ENCODE measurements at regions not wholly inside any gene's neighbourhood (a gene's known extent, or its start where the extent isn't known, plus 50 kb on each side); places are given as distances from the start of the nearest gene placed in this dataset.
A peak's percentile ranks its signal among the peaks of the same experiment; 100 is the strongest.
"Not testable (repeated sequence)": the region's sequence is repeated elsewhere in the genome, so short reads cannot be mapped to it uniquely, and the experiment has no call there.

- no peak for DNase-seq (ENCODE audit: low read depth)
- H3K4me3 ChIP-seq (ENCODE audit: low read depth, low read length) = no peak overlapping the region
- TF ChIP-seq CTCF (IDR thresholded peaks at IDR 0.05; ENCODE audit: insufficient read depth, low read depth, low read length) = no peak
Observed at GRCh38 chrX:140087875-140088274, 122.6 kb upstream of the CXorf66 start.

- no peak for TF ChIP-seq CTCF (IDR thresholded peaks at IDR 0.05; ENCODE audit: insufficient read depth, low read depth, low read length)
- H3K4me3 ChIP-seq (ENCODE audit: low read depth, low read length) = no peak overlapping the region
- no peak for DNase-seq (ENCODE audit: low read depth)
Observed at GRCh38 chrX:140086691-140087090, 121.4 kb upstream of the CXorf66 start.

GRCh38 chrX:140074851-140075250 lies 109.5 kb upstream of the CXorf66 start:
- DNase-seq (ENCODE audit: low read depth); H3K4me3 ChIP-seq (ENCODE audit: low read depth, low read length): not testable (repeated sequence)

- TF ChIP-seq CTCF (IDR thresholded peaks at IDR 0.05; ENCODE audit: insufficient read depth, low read depth, low read length) = no peak
Observed at GRCh38 chrX:140071037-140071436, 105.7 kb upstream of the CXorf66 start.

GRCh38 chrX:140065961-140066662 lies 100.8 kb upstream of the CXorf66 start:
- H3K4me3 ChIP-seq (ENCODE audit: low read depth, low read length) = no peak overlapping the region
- no peak for TF ChIP-seq CTCF (IDR thresholded peaks at IDR 0.05; ENCODE audit: insufficient read depth, low read depth, low read length)
- DNase-seq (ENCODE audit: low read depth) = no peak

More at GRCh38 chrX:140071037-140071436, 105.7 kb upstream of the CXorf66 start:
- no peak overlapping the region for H3K4me3 ChIP-seq (ENCODE audit: low read depth, low read length)
- DNase-seq (ENCODE audit: low read depth) = no peak

GRCh38 chrX:140064993-140065392 lies 99.7 kb upstream of the CXorf66 start:
- no peak for TF ChIP-seq CTCF (IDR thresholded peaks at IDR 0.05; ENCODE audit: insufficient read depth, low read depth, low read length)
- DNase-seq (ENCODE audit: low read depth) = no peak

GRCh38 chrX:140057001-140057411 lies 91.7 kb upstream of the CXorf66 start:
- peak; percentile 55 for DNase-seq (ENCODE audit: low read depth)
- no peak overlapping the region for H3K4me3 ChIP-seq (ENCODE audit: low read depth, low read length)
- TF ChIP-seq CTCF (IDR thresholded peaks at IDR 0.05; ENCODE audit: insufficient read depth, low read depth, low read length) = peak; percentile 75

More at GRCh38 chrX:140064993-140065392, 99.7 kb upstream of the CXorf66 start:
- no peak overlapping the region for H3K4me3 ChIP-seq (ENCODE audit: low read depth, low read length)
